ENCODE measurements at regions not wholly inside any gene's neighbourhood (a gene's known extent, or its start where the extent isn't known, plus 50 kb on each side); places are given as distances from the start of the nearest gene placed in this dataset.

GRCh38 chr2:220273082-220273481 lies 645.7 kb downstream of the SLC4A3 start:
- TF ChIP-seq CTCF (IDR thresholded peaks at IDR 0.05 in 8 of 11, conservative IDR thresholded peaks at IDR 0.05 in 3 of 11) (no peak), POLR2A (IDR thresholded peaks at IDR 0.05) (no peak)
